Fibroblast of peridontal ligament (primary cell): ENCODE measurements at regions not wholly inside any gene's neighbourhood (a gene's known extent, or its start where the extent isn't known, plus 50 kb on each side); places are given as distances from the start of the nearest gene placed in this dataset.

Experiments used
- DNase-seq: peaks from one replicate; pipeline ENCODE4 v3.0.0-alpha.2; 2010; ENCODE audit errors: extremely low read depth

- no peak for DNase-seq
Observed at GRCh38 chr3:57009802-57010201, 50.7 kb upstream of the SPATA12 start.

GRCh38 chr3:57009367-57009766 lies 51.1 kb upstream of the SPATA12 start:
- DNase-seq: peak; percentile 41

- DNase-seq: peak; percentile 93
Observed at GRCh38 chr3:57007521-57008460, 52.7 kb upstream of the SPATA12 start.

- DNase-seq: no peak
Observed at GRCh38 chr3:57006949-57007419, 53.5 kb upstream of the SPATA12 start.

- no peak for DNase-seq
Observed at GRCh38 chr3:57006179-57006657, 54.2 kb upstream of the SPATA12 start.

- no peak for DNase-seq
Observed at GRCh38 chr3:57004229-57004628, 56.2 kb upstream of the SPATA12 start.

GRCh38 chr3:57003676-57004075 lies 56.8 kb upstream of the SPATA12 start:
- no peak for DNase-seq

GRCh38 chr3:57001356-57001755 lies 59.1 kb upstream of the SPATA12 start:
- DNase-seq: no peak

GRCh38 chr3:57000012-57000411 lies 60.5 kb upstream of the SPATA12 start:
- no peak for DNase-seq

GRCh38 chr3:56999547-56999946 lies 60.9 kb upstream of the SPATA12 start:
- DNase-seq: no peak

GRCh38 chr3:56998076-56998529 lies 62.4 kb upstream of the SPATA12 start:
- no peak for DNase-seq

GRCh38 chr3:56997675-56998074 lies 62.8 kb upstream of the SPATA12 start:
- peak; percentile 42 for DNase-seq

GRCh38 chr3:56997041-56997440 lies 63.4 kb upstream of the SPATA12 start:
- no peak for DNase-seq

GRCh38 chr3:56994391-56994790 lies 66.1 kb upstream of the SPATA12 start:
- no peak for DNase-seq

GRCh38 chr3:56990641-56991015 lies 69.8 kb upstream of the SPATA12 start:
- no peak for DNase-seq

- DNase-seq: no peak
Observed at GRCh38 chr3:56989977-56990640, 70.4 kb upstream of the SPATA12 start.

- DNase-seq: no peak
Observed at GRCh38 chr3:56989169-56989976, 71.1 kb upstream of the SPATA12 start.

- peak; percentile 86 for DNase-seq
Observed at GRCh38 chr3:56988458-56989168, 71.9 kb upstream of the SPATA12 start.

- DNase-seq: no peak
Observed at GRCh38 chr3:56987238-56987895, 73.1 kb upstream of the SPATA12 start.

GRCh38 chr3:56986347-56986746 lies 74.1 kb upstream of the SPATA12 start:
- DNase-seq: no peak

GRCh38 chr3:56985878-56986277 lies 74.6 kb upstream of the SPATA12 start:
- peak; percentile 78 for DNase-seq
